C4-2B (cell line): ENCODE measurements at regions not wholly inside any gene's neighbourhood (a gene's known extent, or its start where the extent isn't known, plus 50 kb on each side); places are given as distances from the start of the nearest gene placed in this dataset.

Experiments
- H3K27ac ChIP-seq: fragments of 450-650 bp; 2 replicates; pipeline ENCODE4 v1.5.1; 2017
- CTCF ChIP-seq: fragments of 450-650 bp; conservative IDR thresholded peaks from 2 replicates; pipeline ENCODE4 v1.5.1; 2017; ENCODE audit warnings: mild to moderate bottlenecking
- ZFX ChIP-seq: fragments of 450-650 bp; IDR thresholded peaks from 2 replicates; pipeline ENCODE4 v1.6.1; 2017

GRCh38 chr14:71463807-71464206 lies 468.4 kb upstream of the RGS6 start:
- TF ChIP-seq CTCF (no peak), ZFX (no peak)
- H3K27ac ChIP-seq, result no peak overlapping the region

GRCh38 chr14:71464840-71465239 lies 467.4 kb upstream of the RGS6 start:
- H3K27ac ChIP-seq, result no peak overlapping the region
- TF ChIP-seq ZFX (no peak), CTCF (no peak)

- TF ChIP-seq CTCF (no peak), ZFX (no peak)
- no peak overlapping the region for H3K27ac ChIP-seq
Observed at GRCh38 chr14:71465316-71465715, 466.9 kb upstream of the RGS6 start.

- H3K27ac ChIP-seq, result no peak overlapping the region
- TF ChIP-seq CTCF (no peak), ZFX (no peak)
Observed at GRCh38 chr14:71466251-71466650, 466.0 kb upstream of the RGS6 start.

- no peak overlapping the region for H3K27ac ChIP-seq
- TF ChIP-seq ZFX (no peak), CTCF (no peak)
Observed at GRCh38 chr14:71466946-71467345, 465.3 kb upstream of the RGS6 start.

GRCh38 chr14:71467361-71467811 lies 464.8 kb upstream of the RGS6 start:
- no peak overlapping the region for H3K27ac ChIP-seq
- TF ChIP-seq ZFX (no peak), CTCF (no peak)

- H3K27ac ChIP-seq, result no peak overlapping the region
- TF ChIP-seq ZFX (no peak), CTCF (no peak)
Observed at GRCh38 chr14:71468701-71469100, 463.5 kb upstream of the RGS6 start.
